RWPE1 (cell line): ENCODE measurements at regions not wholly inside any gene's neighbourhood (a gene's known extent, or its start where the extent isn't known, plus 50 kb on each side); places are given as distances from the start of the nearest gene placed in this dataset.
A peak's percentile ranks its signal among the peaks of the same experiment; 100 is the strongest.

Experiments
- CTCF ChIA-PET: fragments of 350-600 bp; sonication (Branson Sonifier 250); formaldehyde crosslinking; extraction: SDS; loops from one replicate; lab custom pipeline; 2021; lab: Yijun Ruan, JAX
- POLR2A ChIA-PET: fragments of 400-600 bp; formaldehyde crosslinking; extraction: SDS; loops from one replicate; lab custom pipeline; 2020; ENCODE audit warnings: antibody characterized with exemption; ENCODE audit not compliant: low non-redundant PET; lab: Yijun Ruan, JAX
- DNase-seq: peaks from one replicate; pipeline ENCODE4 v3.0.0; 2012; ENCODE audit warnings: low spot score
- H3K27ac ChIP-seq: fragments of 450-650 bp; 2 replicates; pipeline ENCODE4 v1.5.1; 2017
- CTCF ChIP-seq: fragments of 450-650 bp; conservative IDR thresholded peaks from 2 replicates; pipeline ENCODE4 v1.5.1; 2017; ENCODE audit warnings: low read depth, mild to moderate bottlenecking

GRCh38 chr3:18119866-18120265 is 305.3 kb downstream of the SATB1 start:
- no peak for DNase-seq
- ChIA-PET POLR2A (no interaction called here), CTCF (no interaction called here)
- H3K27ac ChIP-seq = no peak overlapping the region
- TF ChIP-seq CTCF = no peak

GRCh38 chr3:18114894-18115293 is 310.2 kb downstream of the SATB1 start:
- ChIA-PET POLR2A (no interaction called here), CTCF (no interaction called here)
- TF ChIP-seq CTCF = no peak
- peak overlapping the region; percentile 49 for H3K27ac ChIP-seq
- DNase-seq = peak; percentile 45

GRCh38 chr3:18113417-18113816 is 311.7 kb downstream of the SATB1 start:
- no peak overlapping the region for H3K27ac ChIP-seq
- TF ChIP-seq CTCF = no peak
- ChIA-PET POLR2A (no interaction called here), CTCF (no interaction called here)
- no peak for DNase-seq

GRCh38 chr3:18112674-18113375 is 312.3 kb downstream of the SATB1 start:
- no peak for TF ChIP-seq CTCF
- DNase-seq = no peak
- H3K27ac ChIP-seq = no peak overlapping the region
- POLR2A ChIA-PET = no interaction called here
- CTCF ChIA-PET = no interaction called here

- POLR2A ChIA-PET = no interaction called here
- DNase-seq = no peak
- no peak for TF ChIP-seq CTCF
- CTCF ChIA-PET = no interaction called here
- no peak overlapping the region for H3K27ac ChIP-seq
These were observed 313.3 kb downstream of the SATB1 start for GRCh38 chr3:18111796-18112232.

GRCh38 chr3:18103591-18103990 is 321.5 kb downstream of the SATB1 start:
- no peak for DNase-seq
- H3K27ac ChIP-seq = no peak overlapping the region
- CTCF ChIA-PET = no interaction called here
- POLR2A ChIA-PET = no interaction called here
- TF ChIP-seq CTCF = no peak
